LNCAP (cell line): ENCODE measurements at regions not wholly inside any gene's neighbourhood (a gene's known extent, or its start where the extent isn't known, plus 50 kb on each side); places are given as distances from the start of the nearest gene placed in this dataset.

Experiments
- CTCF ChIP-seq: fragments of 450-650 bp; IDR thresholded peaks from 2 replicates; pipeline ENCODE4 v1.5.1; 2017; ENCODE audit warnings: mild to moderate bottlenecking

- TF ChIP-seq CTCF: no peak
Observed at GRCh38 chr2:121886059-121886458, 130.6 kb downstream of the TSN start.

GRCh38 chr2:121887513-121888188 is 132.2 kb downstream of the TSN start:
- TF ChIP-seq CTCF: no peak

GRCh38 chr2:121888189-121888557 is 132.7 kb downstream of the TSN start:
- TF ChIP-seq CTCF: peak; percentile 20; the same call in 1 of the 2 replicates

- TF ChIP-seq CTCF: no peak
Observed at GRCh38 chr2:121890041-121890440, 134.6 kb downstream of the TSN start.

- TF ChIP-seq CTCF: no peak
Observed at GRCh38 chr2:121895723-121896571, 140.5 kb downstream of the TSN start.

- TF ChIP-seq CTCF: peak; percentile 54
Observed at GRCh38 chr2:121897335-121897970, 142.0 kb downstream of the TSN start.

GRCh38 chr2:121898483-121898882 is 143.0 kb downstream of the TSN start:
- no peak for TF ChIP-seq CTCF
